ENCODE measurements at regions not wholly inside any gene's neighbourhood (a gene's known extent, or its start where the extent isn't known, plus 50 kb on each side); places are given as distances from the start of the nearest gene placed in this dataset.

DNA sequence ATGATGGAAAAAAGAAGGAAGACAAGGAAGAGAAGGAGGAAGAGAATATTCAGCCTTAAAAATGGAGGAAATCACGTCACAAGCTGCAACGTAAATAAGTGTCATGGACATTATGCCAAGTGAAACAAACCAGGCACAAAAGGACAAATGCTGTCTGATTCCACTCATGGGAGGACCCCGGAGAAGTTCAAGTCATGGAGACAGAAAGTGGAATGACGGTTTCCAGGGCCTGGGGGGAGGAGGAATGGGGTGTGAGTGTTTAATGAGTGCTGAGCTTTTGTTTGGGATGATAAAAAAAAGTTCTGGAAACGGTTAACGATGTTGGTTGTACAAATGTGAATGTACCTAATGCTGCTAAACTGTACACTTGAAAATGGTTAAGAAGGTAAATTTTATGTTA, 439.5 kb downstream of the GADD45G start:
- TF ChIP-seq, protein P1, sequence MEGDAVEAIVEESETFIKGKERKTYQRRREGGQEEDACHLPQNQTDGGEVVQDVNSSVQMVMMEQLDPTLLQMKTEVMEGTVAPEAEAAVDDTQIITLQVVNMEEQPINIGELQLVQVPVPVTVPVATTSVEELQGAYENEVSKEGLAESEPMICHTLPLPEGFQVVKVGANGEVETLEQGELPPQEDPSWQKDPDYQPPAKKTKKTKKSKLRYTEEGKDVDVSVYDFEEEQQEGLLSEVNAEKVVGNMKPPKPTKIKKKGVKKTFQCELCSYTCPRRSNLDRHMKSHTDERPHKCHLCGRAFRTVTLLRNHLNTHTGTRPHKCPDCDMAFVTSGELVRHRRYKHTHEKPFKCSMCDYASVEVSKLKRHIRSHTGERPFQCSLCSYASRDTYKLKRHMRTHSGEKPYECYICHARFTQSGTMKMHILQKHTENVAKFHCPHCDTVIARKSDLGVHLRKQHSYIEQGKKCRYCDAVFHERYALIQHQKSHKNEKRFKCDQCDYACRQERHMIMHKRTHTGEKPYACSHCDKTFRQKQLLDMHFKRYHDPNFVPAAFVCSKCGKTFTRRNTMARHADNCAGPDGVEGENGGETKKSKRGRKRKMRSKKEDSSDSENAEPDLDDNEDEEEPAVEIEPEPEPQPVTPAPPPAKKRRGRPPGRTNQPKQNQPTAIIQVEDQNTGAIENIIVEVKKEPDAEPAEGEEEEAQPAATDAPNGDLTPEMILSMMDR (IDR thresholded peaks at IDR 0.05), result no peak
- no peak for TF ChIP-seq POLR2A (IDR thresholded peaks at IDR 0.05)

Measured in testis (tissue), 2 donors.